Natural killer cell (primary cell): ENCODE measurements at regions not wholly inside any gene's neighbourhood (a gene's known extent, or its start where the extent isn't known, plus 50 kb on each side); places are given as distances from the start of the nearest gene placed in this dataset.

Source experiments
- ATAC-seq, 3 donors: fragments of 150-1000 bp in 2 of 3; fragments of 200-7000 bp in 1 of 3; cut with Tn5 transposase; 1 replicate in 1 of 3; 2 replicates in 2 of 3; pipeline ENCODE4 v1.10.0; 2021; ENCODE audit warnings: mild to moderate bottlenecking in 2 of 3, moderate library complexity in 2 of 3
- DNase-seq, 2 donors: peaks; one replicate each; pipeline versions ENCODE4 v3.0.0 to v3.0.0-alpha.2; 2013 to 2021; ENCODE audit warnings: mixed read lengths in 1 of 2
- H3K27ac ChIP-seq: one replicate; pipeline ENCODE4 v1.5.1; 2013; ENCODE audit warnings: mild to moderate bottlenecking, low read length
- H3K27me3 ChIP-seq: one replicate; pipeline ENCODE4 v1.6.1; 2013; ENCODE audit warnings: low read length; ENCODE audit not compliant: control insufficient read depth, insufficient read depth
- H3K36me3 ChIP-seq: one replicate; pipeline ENCODE4 v1.6.1; 2013; ENCODE audit warnings: low read length; ENCODE audit not compliant: control insufficient read depth, insufficient read depth
- H3K4me1 ChIP-seq: one replicate; pipeline ENCODE4 v1.6.1; 2013; ENCODE audit warnings: low read length; ENCODE audit not compliant: control insufficient read depth, insufficient read depth
- H3K4me3 ChIP-seq: one replicate; pipeline ENCODE4 v1.5.1; 2013; ENCODE audit warnings: low read length
- H3K9me3 ChIP-seq: one replicate; pipeline ENCODE4 v1.6.1; 2013; ENCODE audit warnings: low read length; ENCODE audit not compliant: control insufficient read depth, insufficient read depth
- H3K27ac Mint-ChIP-seq, 2 donors: one replicate each; pipeline ENCODE4 v1.8.0; 2022; ENCODE audit warnings: mild to moderate bottlenecking in 2 of 2, mixed read lengths in 2 of 2, moderate library complexity in 1 of 2
- H3K27me3 Mint-ChIP-seq, 2 donors: one replicate each; pipeline ENCODE4 v1.8.0; 2022; ENCODE audit warnings: low read depth in 2 of 2, mixed read lengths in 2 of 2
- H3K36me3 Mint-ChIP-seq: one replicate; pipeline ENCODE4 v1.8.0; 2022; ENCODE audit warnings: mixed read lengths
- H3K4me1 Mint-ChIP-seq, 2 donors: one replicate each; pipeline ENCODE4 v1.8.0; 2022; ENCODE audit warnings: mixed read lengths in 2 of 2
- H3K4me3 Mint-ChIP-seq: one replicate; pipeline ENCODE4 v1.8.0; 2022; ENCODE audit warnings: mild to moderate bottlenecking, moderate library complexity, mixed read lengths
- H3K9me3 Mint-ChIP-seq, 2 donors: one replicate each; pipeline ENCODE4 v1.8.0; 2022; ENCODE audit warnings: mixed read lengths in 2 of 2
- whole genome bisulfite sequencing: methylation state at CpG from one replicate; pipeline ENCODE4 v1.1.7; 2013; ENCODE audit warnings: missing lambda C conversion rate; ENCODE audit not compliant: insufficient coverage; 5-methylcytosine and 5-hydroxymethylcytosine counted together
- intact Hi-C: fragments of 100-400 bp; cut with micrococcal nuclease; formaldehyde crosslinking; loops from one replicate; pipeline ENCODE4 v1.14.2; 2022
- TF ChIP-seq, protein P1 (sequence below): fragments of 200-600 bp; IDR thresholded peaks from one replicate; pipeline ENCODE4 v1.8.0; 2022; ENCODE audit warnings: antibody characterized with exemption

DNA sequence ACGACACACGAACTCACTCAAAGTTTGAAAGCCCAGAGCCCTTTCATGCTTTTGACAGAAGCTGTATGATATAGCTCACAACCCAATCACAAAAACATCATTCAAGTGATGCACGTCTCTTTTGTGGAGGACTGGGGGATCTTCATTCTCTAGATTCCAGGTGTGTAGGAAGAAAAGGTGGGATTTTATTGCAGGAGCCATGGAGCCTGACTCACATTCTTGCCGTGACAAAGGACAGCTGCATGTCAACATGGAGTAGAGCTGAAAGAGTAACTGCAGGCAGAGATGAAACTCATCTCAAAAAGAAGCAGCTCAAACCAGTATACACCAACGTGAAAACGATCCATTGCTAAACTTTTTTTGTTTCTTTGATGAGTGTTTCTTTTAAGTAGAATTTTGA lies 50.9 kb upstream of the PDE1A start:
- WGBS: 67% methylated on average over 3 of the region's 6 CpGs
- intact Hi-C loops: no loop called here
- H3K27me3 ChIP-seq: no peaks in the 10 kb centered on the region
- Mint-ChIP-seq H3K27ac (no peak overlapping the region), H3K4me3 (no peak overlapping the region), H3K27me3 (no peaks in the 10 kb centered on the region), H3K4me1 (no peaks in the 10 kb centered on the region), H3K36me3 (no peaks in the 10 kb centered on the region), H3K9me3 (peaks cover 6 to 8% of the 10 kb centered on the region in 2 donors)
- TF ChIP-seq, protein P1, sequence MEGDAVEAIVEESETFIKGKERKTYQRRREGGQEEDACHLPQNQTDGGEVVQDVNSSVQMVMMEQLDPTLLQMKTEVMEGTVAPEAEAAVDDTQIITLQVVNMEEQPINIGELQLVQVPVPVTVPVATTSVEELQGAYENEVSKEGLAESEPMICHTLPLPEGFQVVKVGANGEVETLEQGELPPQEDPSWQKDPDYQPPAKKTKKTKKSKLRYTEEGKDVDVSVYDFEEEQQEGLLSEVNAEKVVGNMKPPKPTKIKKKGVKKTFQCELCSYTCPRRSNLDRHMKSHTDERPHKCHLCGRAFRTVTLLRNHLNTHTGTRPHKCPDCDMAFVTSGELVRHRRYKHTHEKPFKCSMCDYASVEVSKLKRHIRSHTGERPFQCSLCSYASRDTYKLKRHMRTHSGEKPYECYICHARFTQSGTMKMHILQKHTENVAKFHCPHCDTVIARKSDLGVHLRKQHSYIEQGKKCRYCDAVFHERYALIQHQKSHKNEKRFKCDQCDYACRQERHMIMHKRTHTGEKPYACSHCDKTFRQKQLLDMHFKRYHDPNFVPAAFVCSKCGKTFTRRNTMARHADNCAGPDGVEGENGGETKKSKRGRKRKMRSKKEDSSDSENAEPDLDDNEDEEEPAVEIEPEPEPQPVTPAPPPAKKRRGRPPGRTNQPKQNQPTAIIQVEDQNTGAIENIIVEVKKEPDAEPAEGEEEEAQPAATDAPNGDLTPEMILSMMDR: no peak
- ATAC-seq: no peak
- H3K36me3 ChIP-seq: no peaks in the 10 kb centered on the region
- no peaks in the 10 kb centered on the region for H3K9me3 ChIP-seq
- no peak overlapping the region for H3K4me3 ChIP-seq
- H3K4me1 ChIP-seq: no peaks in the 10 kb centered on the region
- no peak for DNase-seq
- no peak overlapping the region for H3K27ac ChIP-seq

GRCh38 chr2:182481676-182482075 lies 54.8 kb upstream of the PDE1A start:
- Mint-ChIP-seq H3K4me1 (no peaks in the 10 kb centered on the region), H3K9me3 (peaks cover 3 to 7% of the 10 kb centered on the region in 2 donors), H3K36me3 (no peaks in the 10 kb centered on the region), H3K27me3 (no peaks in the 10 kb centered on the region), H3K4me3 (no peak overlapping the region), H3K27ac (no peak overlapping the region)
- TF ChIP-seq, protein P1: no peak
- Histone ChIP-seq H3K36me3 (no peaks in the 10 kb centered on the region), H3K4me1 (no peaks in the 10 kb centered on the region), H3K9me3 (no peaks in the 10 kb centered on the region), H3K27ac (no peak overlapping the region), H3K4me3 (no peak overlapping the region), H3K27me3 (no peaks in the 10 kb centered on the region)
- WGBS: 88% methylated on average over 2 of the region's 2 CpGs
- ATAC-seq (no peak), DNase-seq (no peak)
- intact Hi-C loops: no loop called here

DNA sequence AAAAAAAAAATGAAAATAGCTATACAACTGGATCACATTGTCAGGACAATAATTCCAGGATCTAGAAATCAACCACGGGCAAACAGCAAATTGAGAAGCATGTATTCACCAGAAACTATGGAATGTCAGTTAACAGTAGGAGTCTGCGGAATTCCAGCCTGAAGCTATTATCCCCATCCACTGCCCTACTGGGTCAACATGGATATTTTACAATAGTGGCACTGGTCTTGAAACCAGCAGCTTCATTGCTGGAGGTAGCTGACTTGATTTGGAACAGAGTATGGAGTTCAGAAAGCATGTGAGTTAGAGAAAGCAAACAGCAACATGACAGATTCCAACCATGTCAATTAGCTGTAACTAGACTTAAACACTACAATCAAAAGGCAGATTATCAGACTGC lies 55.7 kb upstream of the PDE1A start:
- H3K4me1 Mint-ChIP-seq: no peaks in the 10 kb centered on the region
- Histone ChIP-seq H3K4me1 (no peaks in the 10 kb centered on the region), H3K4me3 (no peak overlapping the region), H3K36me3 (no peaks in the 10 kb centered on the region), H3K27me3 (no peaks in the 10 kb centered on the region), H3K9me3 (no peaks in the 10 kb centered on the region), H3K27ac (no peak overlapping the region)
- no peak overlapping the region for H3K27ac Mint-ChIP-seq
- no peaks in the 10 kb centered on the region for H3K36me3 Mint-ChIP-seq
- WGBS: 82% methylated on average over 2 of the region's 2 CpGs
- TF ChIP-seq, protein P1: no peak
- no peak for ATAC-seq
- DNase-seq: no peak
- no peak overlapping the region for H3K4me3 Mint-ChIP-seq
- intact Hi-C loops: no loop called here
- peaks cover 3 to 7% of the 10 kb centered on the region in 2 donors for H3K9me3 Mint-ChIP-seq
- H3K27me3 Mint-ChIP-seq: no peaks in the 10 kb centered on the region

DNA sequence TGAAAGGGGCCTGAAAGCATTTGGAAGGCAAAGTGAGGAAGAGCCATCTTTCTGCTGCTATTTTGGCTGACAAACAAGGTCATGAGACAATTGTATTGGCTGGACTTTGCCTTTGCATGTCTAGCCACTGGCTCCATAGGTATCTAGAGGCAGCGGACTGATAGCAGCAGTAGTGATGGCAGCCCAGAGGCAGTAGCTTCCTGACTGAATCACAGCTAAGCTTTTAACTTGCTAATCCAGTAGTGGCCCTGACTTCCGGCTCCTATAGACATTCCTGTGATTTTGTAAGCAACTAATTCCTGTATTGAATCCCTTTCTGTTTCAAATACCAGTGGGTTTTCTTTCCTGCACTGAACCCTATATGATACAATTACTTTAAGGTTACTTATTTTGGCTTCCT lies 69.8 kb upstream of the PDE1A start:
- H3K27ac ChIP-seq: no peak overlapping the region
- Mint-ChIP-seq H3K27me3 (no peaks in the 10 kb centered on the region), H3K36me3 (no peaks in the 10 kb centered on the region), H3K4me1 (no peaks in the 10 kb centered on the region), H3K27ac (no peak overlapping the region), H3K4me3 (no peak overlapping the region), H3K9me3 (peaks cover 2 to 8% of the 10 kb centered on the region in 2 donors)
- WGBS: 97% methylated on average over 2 of the region's 2 CpGs
- ATAC-seq (no peak), DNase-seq (no peak)
- TF ChIP-seq, protein P1: no peak
- intact Hi-C loops: no loop called here
- H3K36me3 ChIP-seq: no peaks in the 10 kb centered on the region
- H3K9me3 ChIP-seq: no peaks in the 10 kb centered on the region
- H3K27me3 ChIP-seq: no peaks in the 10 kb centered on the region
- H3K4me1 ChIP-seq: no peaks in the 10 kb centered on the region
- no peak overlapping the region for H3K4me3 ChIP-seq
